ENCODE measurements at regions not wholly inside any gene's neighbourhood (a gene's known extent, or its start where the extent isn't known, plus 50 kb on each side); places are given as distances from the start of the nearest gene placed in this dataset.

- ATAC-seq: no peak
These were observed 2171.4 kb downstream of the LRRC4C start for GRCh38 chr11:39288011-39288410.

GRCh38 chr11:39268176-39268690 lies 2191.2 kb downstream of the LRRC4C start:
- ATAC-seq: no peak

- no peak for ATAC-seq
These were observed 2203.8 kb downstream of the LRRC4C start for GRCh38 chr11:39255648-39256047.

- no peak for ATAC-seq
These were observed 2209.7 kb downstream of the LRRC4C start for GRCh38 chr11:39249566-39250365.

GRCh38 chr11:39247570-39248137 lies 2211.8 kb downstream of the LRRC4C start:
- ATAC-seq: no peak

GRCh38 chr11:39239553-39239952 lies 2219.9 kb downstream of the LRRC4C start:
- no peak for ATAC-seq

- no peak for ATAC-seq
These were observed 2222.5 kb downstream of the LRRC4C start for GRCh38 chr11:39236916-39237315.

GRCh38 chr11:39221550-39222138 lies 2237.8 kb downstream of the LRRC4C start:
- no peak for ATAC-seq

GRCh38 chr11:39220501-39221230 lies 2238.8 kb downstream of the LRRC4C start:
- no peak for ATAC-seq

- no peak for ATAC-seq
These were observed 2239.4 kb downstream of the LRRC4C start for GRCh38 chr11:39220069-39220468.

- ATAC-seq: no peak
These were observed 2249.5 kb downstream of the LRRC4C start for GRCh38 chr11:39209981-39210380.

GRCh38 chr11:39205236-39205995 lies 2254.0 kb downstream of the LRRC4C start:
- ATAC-seq: no peak

- no peak for ATAC-seq
These were observed 2266.8 kb downstream of the LRRC4C start for GRCh38 chr11:39192671-39193070.

GRCh38 chr11:39190751-39191150 lies 2268.7 kb downstream of the LRRC4C start:
- no peak for ATAC-seq

- no peak for ATAC-seq
These were observed 2281.8 kb downstream of the LRRC4C start for GRCh38 chr11:39177678-39178077.

- no peak for ATAC-seq
These were observed 2284.5 kb downstream of the LRRC4C start for GRCh38 chr11:39174965-39175364.

GRCh38 chr11:39174196-39174595 lies 2285.3 kb downstream of the LRRC4C start:
- ATAC-seq: no peak

- ATAC-seq: no peak
These were observed 2294.4 kb downstream of the LRRC4C start for GRCh38 chr11:39165021-39165420.

- ATAC-seq: no peak
These were observed 2310.2 kb downstream of the LRRC4C start for GRCh38 chr11:39149214-39149613.

- no peak for ATAC-seq
These were observed 2314.1 kb downstream of the LRRC4C start for GRCh38 chr11:39145346-39145745.

- no peak for ATAC-seq
These were observed 2314.9 kb downstream of the LRRC4C start for GRCh38 chr11:39144351-39145130.

GRCh38 chr11:39139581-39139980 lies 2319.9 kb downstream of the LRRC4C start:
- ATAC-seq: no peak
